ENCODE measurements at regions not wholly inside any gene's neighbourhood (a gene's known extent, or its start where the extent isn't known, plus 50 kb on each side); places are given as distances from the start of the nearest gene placed in this dataset.

GRCh38 chr4:163748449-163748848 is 254.0 kb downstream of the TMA16 start:
- peak; percentile 71 for DNase-seq (ENCODE audit: low read depth)
- no peak overlapping the region for H3K4me3 ChIP-seq (ENCODE audit: low read length)
- TF ChIP-seq CTCF (IDR thresholded peaks at IDR 0.05; ENCODE audit: insufficient read depth, low read depth, low read length, missing control alignments) = no peak

- H3K4me3 ChIP-seq (ENCODE audit: low read length) = no peak overlapping the region
- peak; percentile 54 for DNase-seq (ENCODE audit: low read depth)
These were observed 260.5 kb downstream of the TMA16 start for GRCh38 chr4:163755013-163755412.

GRCh38 chr4:163757219-163757618 is 262.7 kb downstream of the TMA16 start:
- no peak for DNase-seq (ENCODE audit: low read depth)
- no peak for TF ChIP-seq CTCF (IDR thresholded peaks at IDR 0.05; ENCODE audit: insufficient read depth, low read depth, low read length, missing control alignments)
- no peak overlapping the region for H3K4me3 ChIP-seq (ENCODE audit: low read length)

More at GRCh38 chr4:163755013-163755412, 260.5 kb downstream of the TMA16 start:
- peak; percentile 53 for TF ChIP-seq CTCF (IDR thresholded peaks at IDR 0.05; ENCODE audit: insufficient read depth, low read depth, low read length, missing control alignments)

GRCh38 chr4:163758032-163758431 is 263.5 kb downstream of the TMA16 start:
- H3K4me3 ChIP-seq (ENCODE audit: low read length) = no peak overlapping the region
- TF ChIP-seq CTCF (IDR thresholded peaks at IDR 0.05; ENCODE audit: insufficient read depth, low read depth, low read length, missing control alignments) = no peak
- no peak for DNase-seq (ENCODE audit: low read depth)

GRCh38 chr4:163762741-163763140 is 268.3 kb downstream of the TMA16 start:
- TF ChIP-seq CTCF (IDR thresholded peaks at IDR 0.05; ENCODE audit: insufficient read depth, low read depth, low read length, missing control alignments) = no peak
- no peak for DNase-seq (ENCODE audit: low read depth)
- no peak overlapping the region for H3K4me3 ChIP-seq (ENCODE audit: low read length)

GRCh38 chr4:163764569-163764968 is 270.1 kb downstream of the TMA16 start:
- DNase-seq (ENCODE audit: low read depth) = peak; percentile 36
- no peak for TF ChIP-seq CTCF (IDR thresholded peaks at IDR 0.05; ENCODE audit: insufficient read depth, low read depth, low read length, missing control alignments)
- no peak overlapping the region for H3K4me3 ChIP-seq (ENCODE audit: low read length)

GRCh38 chr4:163768014-163768413 is 273.5 kb downstream of the TMA16 start:
- no peak for TF ChIP-seq CTCF (IDR thresholded peaks at IDR 0.05; ENCODE audit: insufficient read depth, low read depth, low read length, missing control alignments)
- no peak for DNase-seq (ENCODE audit: low read depth)
- no peak overlapping the region for H3K4me3 ChIP-seq (ENCODE audit: low read length)
